GM19395 (cell line): ENCODE measurements at regions not wholly inside any gene's neighbourhood (a gene's known extent, or its start where the extent isn't known, plus 50 kb on each side); places are given as distances from the start of the nearest gene placed in this dataset.
"Not testable (repeated sequence)": the region's sequence is repeated elsewhere in the genome, so short reads cannot be mapped to it uniquely, and the experiment has no call there.

ENCODE experiments used
- ATAC-seq: cut with Tn5 transposase; IDR thresholded peaks from one replicate; pipeline ENCODE4 v1.9.1; 2021; ENCODE audit warnings: mild to moderate bottlenecking, moderate library complexity; ENCODE audit not compliant: unreplicated experiment

GRCh38 chr10:78335371-78335690, 301.7 kb downstream of the RPS24 start:
- ATAC-seq = no peak

GRCh38 chr10:78335691-78336401, 302.2 kb downstream of the RPS24 start:
- no peak for ATAC-seq

- no peak for ATAC-seq
These were observed 302.7 kb downstream of the RPS24 start for GRCh38 chr10:78336402-78336791.

GRCh38 chr10:78337016-78337415, 303.4 kb downstream of the RPS24 start:
- no peak for ATAC-seq

- no peak for ATAC-seq
These were observed 304.2 kb downstream of the RPS24 start for GRCh38 chr10:78337646-78338391.

GRCh38 chr10:78338717-78339116, 305.1 kb downstream of the RPS24 start:
- ATAC-seq = no peak

GRCh38 chr10:78339251-78339650, 305.6 kb downstream of the RPS24 start:
- no peak for ATAC-seq

- ATAC-seq = no peak
These were observed 308.4 kb downstream of the RPS24 start for GRCh38 chr10:78341953-78342614.

GRCh38 chr10:78342827-78343653, 309.4 kb downstream of the RPS24 start:
- ATAC-seq = no peak

- ATAC-seq = not testable (repeated sequence)
These were observed 310.6 kb downstream of the RPS24 start for GRCh38 chr10:78344257-78344656.

- ATAC-seq = not testable (repeated sequence)
These were observed 311.9 kb downstream of the RPS24 start for GRCh38 chr10:78345515-78345914.

- no peak for ATAC-seq
These were observed 313.1 kb downstream of the RPS24 start for GRCh38 chr10:78346721-78347120.

GRCh38 chr10:78348411-78349164, 314.9 kb downstream of the RPS24 start:
- ATAC-seq = no peak

GRCh38 chr10:78349165-78349516, 315.5 kb downstream of the RPS24 start:
- ATAC-seq = no peak

- ATAC-seq = no peak
These were observed 316.4 kb downstream of the RPS24 start for GRCh38 chr10:78349911-78350663.

- ATAC-seq = no peak
These were observed 317.6 kb downstream of the RPS24 start for GRCh38 chr10:78351283-78351682.

- no peak for ATAC-seq
These were observed 318.1 kb downstream of the RPS24 start for GRCh38 chr10:78351809-78352208.

- ATAC-seq = no peak
These were observed 320.0 kb downstream of the RPS24 start for GRCh38 chr10:78353636-78354035.

GRCh38 chr10:78354101-78354500, 320.4 kb downstream of the RPS24 start:
- no peak for ATAC-seq
